ENCODE measurements at regions not wholly inside any gene's neighbourhood (a gene's known extent, or its start where the extent isn't known, plus 50 kb on each side); places are given as distances from the start of the nearest gene placed in this dataset.

- TF ChIP-seq CTCF (IDR thresholded peaks at IDR 0.05), result no peak
- TF ChIP-seq POLR2A (IDR thresholded peaks at IDR 0.05), result no peak
Observed at GRCh38 chr9:25415718-25416117, 262.5 kb downstream of the TUSC1 start.
